Esophagus squamous epithelium (tissue), 4 donors: ENCODE measurements at regions not wholly inside any gene's neighbourhood (a gene's known extent, or its start where the extent isn't known, plus 50 kb on each side); places are given as distances from the start of the nearest gene placed in this dataset.

Experiments
- CTCF ChIP-seq, 6 experiments: fragments of 450-650 bp in 4 of 6; fragments of 200-600 bp in 2 of 6; sonication (generic) in 2 of 6; IDR thresholded peaks; one replicate each; pipeline ENCODE4 v1.5.1; 2016 to 2019; ENCODE audit warnings: antibody characterized with exemption in 6 of 6, mild to moderate bottlenecking in 4 of 6, moderate library complexity in 4 of 6
- POLR2A ChIP-seq, 4 donors: fragments of 450-650 bp; IDR thresholded peaks; one replicate each; pipeline ENCODE4 v1.6.1; 2017; ENCODE audit warnings: antibody characterized with exemption in 4 of 4, mild to moderate bottlenecking in 4 of 4, moderate library complexity in 3 of 4

- TF ChIP-seq CTCF (IDR thresholded peaks at IDR 0.05) (no peak), POLR2A (IDR thresholded peaks at IDR 0.05) (no peak)
Observed at GRCh38 chr2:206375956-206376355, 67.4 kb upstream of the ADAM23 start.
